ENCODE measurements at regions not wholly inside any gene's neighbourhood (a gene's known extent, or its start where the extent isn't known, plus 50 kb on each side); places are given as distances from the start of the nearest gene placed in this dataset.

DNA sequence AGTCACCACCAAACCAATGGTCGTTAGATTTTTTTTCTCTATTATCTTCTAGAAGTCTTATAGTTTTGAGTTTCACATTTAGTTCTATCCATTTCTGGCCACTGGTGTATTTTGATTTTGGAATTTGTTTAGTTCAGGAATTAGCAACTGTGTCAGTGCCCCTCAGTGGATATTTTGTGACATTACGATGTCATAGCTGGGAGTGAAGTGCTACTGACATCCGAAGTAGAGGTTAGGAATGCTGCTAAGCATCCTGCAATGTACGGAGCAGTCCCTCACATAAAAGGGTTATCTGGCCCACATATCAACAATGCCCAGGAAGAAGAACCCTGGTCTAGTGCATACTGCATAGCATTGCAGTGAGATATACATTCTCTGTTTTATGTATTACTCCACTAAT is 157.4 kb upstream of the RGPD4 start:
- TF ChIP-seq GATA3 (IDR thresholded peaks at IDR 0.05; ENCODE audit: low read depth, low read length) (no peak), GATA2 (IDR thresholded peaks at IDR 0.05; ENCODE audit: low read depth, low read length) (no peak)

DNA sequence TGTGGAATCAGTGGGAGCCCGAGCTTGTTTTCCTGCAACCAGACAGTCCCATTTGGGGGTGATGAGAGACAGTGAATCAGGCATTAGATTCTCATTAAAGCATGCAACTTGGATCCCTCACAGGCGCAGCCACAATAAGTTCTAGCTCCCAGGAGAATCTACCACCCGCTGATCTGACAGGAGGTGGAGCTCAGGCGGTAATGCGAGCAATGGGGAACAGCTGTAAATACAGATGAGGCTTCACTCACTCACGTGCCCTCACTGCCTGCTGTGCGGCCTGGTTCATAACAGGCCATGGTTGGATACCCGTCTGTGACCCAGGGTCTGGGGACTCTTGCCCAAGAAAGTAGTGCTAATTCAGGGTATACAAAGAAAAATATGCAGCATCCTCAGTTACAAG is 144.8 kb upstream of the RGPD4 start:
- TF ChIP-seq GATA3 (IDR thresholded peaks at IDR 0.05; ENCODE audit: low read depth, low read length) (no peak), GATA2 (IDR thresholded peaks at IDR 0.05; ENCODE audit: low read depth, low read length) (no peak)

DNA sequence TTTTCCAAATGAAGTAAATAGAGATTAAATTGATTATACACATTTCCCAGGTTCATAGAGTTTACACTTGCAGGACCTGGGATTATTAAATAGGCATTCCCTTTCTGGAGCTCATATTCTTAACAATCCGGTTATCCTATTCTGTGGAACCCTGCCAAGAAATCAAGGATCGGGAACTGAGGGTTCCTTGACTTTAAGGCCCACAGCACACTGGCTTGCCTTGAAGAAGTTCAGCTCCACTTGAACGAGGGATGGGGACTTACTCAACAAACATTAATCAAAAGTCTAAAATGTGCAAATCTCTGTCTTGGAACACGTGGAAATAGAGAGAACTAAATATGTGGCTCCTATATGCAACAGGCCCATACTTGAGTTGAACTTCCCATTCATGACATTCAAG is 142.3 kb upstream of the RGPD4 start:
- TF ChIP-seq GATA2 (IDR thresholded peaks at IDR 0.05; ENCODE audit: low read depth, low read length) (no peak), GATA3 (IDR thresholded peaks at IDR 0.05; ENCODE audit: low read depth, low read length) (no peak)

DNA sequence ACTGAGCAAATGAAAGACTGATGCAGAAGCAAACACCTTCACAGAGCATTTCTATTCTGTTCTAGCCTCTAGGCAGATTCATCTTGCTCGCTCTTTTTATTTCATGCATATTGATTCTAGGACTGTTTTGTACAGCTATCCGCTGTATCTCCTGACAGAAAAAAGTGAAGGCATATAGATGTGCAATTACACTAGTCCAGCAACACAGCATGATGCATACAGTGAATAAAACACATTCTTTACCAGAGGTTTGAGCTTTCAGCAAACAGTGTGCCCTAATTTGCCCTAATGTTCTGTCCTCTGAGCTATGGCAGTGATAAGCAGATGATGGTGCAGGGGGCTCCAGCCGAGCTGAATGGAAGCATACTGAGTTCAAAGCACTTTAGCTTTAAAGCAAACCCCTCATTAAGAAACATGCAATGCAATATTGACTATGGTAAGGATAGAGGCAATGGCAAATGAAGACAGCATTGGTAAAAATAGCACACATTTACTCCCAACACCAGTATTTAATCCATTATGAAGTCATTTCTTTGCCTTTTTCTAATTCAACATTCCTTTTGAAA is 141.2 kb upstream of the RGPD4 start:
- no peak for TF ChIP-seq GATA2 (IDR thresholded peaks at IDR 0.05; ENCODE audit: low read depth, low read length)
- no peak for TF ChIP-seq GATA3 (IDR thresholded peaks at IDR 0.05; ENCODE audit: low read depth, low read length)

DNA sequence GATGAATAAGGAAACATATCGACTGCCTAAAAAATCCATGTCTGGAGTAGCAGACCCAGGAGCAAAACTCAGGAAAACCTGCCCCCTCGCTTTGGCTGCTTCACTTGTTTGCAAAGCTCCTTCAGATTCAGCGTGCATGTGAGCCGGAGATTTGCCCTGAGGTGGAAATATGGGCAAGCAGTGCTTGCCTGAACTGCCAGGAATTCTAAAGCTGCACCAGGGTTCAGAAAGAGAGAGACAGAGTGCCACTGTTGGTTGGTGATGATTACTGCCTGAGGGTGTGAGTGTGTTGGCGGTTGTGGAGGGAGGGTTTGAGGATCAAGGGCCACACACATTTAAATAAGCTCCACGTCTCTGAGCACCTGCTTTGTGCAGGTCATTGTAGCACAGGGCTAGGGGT is 139.6 kb upstream of the RGPD4 start:
- TF ChIP-seq GATA3 (IDR thresholded peaks at IDR 0.05; ENCODE audit: low read depth, low read length) (no peak), GATA2 (IDR thresholded peaks at IDR 0.05; ENCODE audit: low read depth, low read length) (no peak)

DNA sequence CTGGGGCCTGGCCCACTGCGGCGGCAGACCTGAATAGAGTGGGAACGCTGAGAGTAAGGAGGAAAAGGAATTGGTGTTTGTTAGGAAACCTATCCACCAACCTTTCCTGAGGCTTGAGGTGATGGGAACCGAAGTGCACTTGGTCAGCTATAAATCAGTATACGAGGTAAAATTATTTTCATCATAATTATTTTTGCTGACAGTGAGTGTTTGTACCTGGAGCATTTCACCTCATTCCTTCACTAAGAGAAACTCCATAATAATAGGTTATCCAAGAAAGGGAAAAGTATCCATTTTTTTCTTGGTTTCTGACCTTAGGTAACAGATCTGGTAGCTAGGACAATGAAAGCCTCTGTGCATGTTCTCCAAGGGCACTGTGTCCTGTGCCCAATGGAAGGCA is 138.6 kb upstream of the RGPD4 start:
- no peak for TF ChIP-seq GATA2 (IDR thresholded peaks at IDR 0.05; ENCODE audit: low read depth, low read length)
- TF ChIP-seq GATA3 (IDR thresholded peaks at IDR 0.05; ENCODE audit: low read depth, low read length), result no peak

DNA sequence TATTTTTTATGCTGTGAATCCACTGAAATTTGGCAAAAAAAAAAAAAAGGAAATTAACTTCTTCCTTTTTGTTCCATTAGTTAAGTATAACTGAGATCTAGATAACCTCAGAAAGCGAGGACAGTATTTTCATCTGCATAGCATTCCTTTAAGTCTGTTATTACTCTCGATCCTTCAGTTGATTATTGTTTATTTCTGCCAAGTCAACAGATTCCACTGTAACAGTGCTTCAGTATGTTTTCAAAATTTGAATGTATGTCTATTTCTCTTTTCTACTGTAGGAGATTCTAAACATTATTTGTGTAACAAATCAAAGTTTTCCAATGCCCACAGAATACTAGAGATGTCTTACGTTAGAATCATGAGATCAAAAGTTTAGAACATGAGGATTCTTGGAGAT is 133.1 kb upstream of the RGPD4 start:
- TF ChIP-seq GATA3 (IDR thresholded peaks at IDR 0.05; ENCODE audit: low read depth, low read length) (no peak), GATA2 (IDR thresholded peaks at IDR 0.05; ENCODE audit: low read depth, low read length) (no peak)

DNA sequence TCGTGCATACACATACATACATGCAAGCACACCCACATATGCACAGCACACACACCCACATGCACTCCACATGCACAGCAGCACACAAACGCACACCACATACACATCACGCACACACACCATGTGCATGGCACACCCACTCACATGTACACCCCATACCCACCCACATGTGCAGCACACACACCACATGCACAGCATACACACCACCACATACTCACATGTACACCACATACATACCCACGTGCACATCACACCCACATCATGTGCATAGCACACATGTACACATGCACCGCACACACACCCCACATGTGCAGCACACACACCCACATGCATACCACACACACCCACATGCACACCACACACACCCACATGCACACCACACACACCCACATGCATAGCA is 132.0 kb upstream of the RGPD4 start:
- no peak for TF ChIP-seq GATA2 (IDR thresholded peaks at IDR 0.05; ENCODE audit: low read depth, low read length)
- no peak for TF ChIP-seq GATA3 (IDR thresholded peaks at IDR 0.05; ENCODE audit: low read depth, low read length)

DNA sequence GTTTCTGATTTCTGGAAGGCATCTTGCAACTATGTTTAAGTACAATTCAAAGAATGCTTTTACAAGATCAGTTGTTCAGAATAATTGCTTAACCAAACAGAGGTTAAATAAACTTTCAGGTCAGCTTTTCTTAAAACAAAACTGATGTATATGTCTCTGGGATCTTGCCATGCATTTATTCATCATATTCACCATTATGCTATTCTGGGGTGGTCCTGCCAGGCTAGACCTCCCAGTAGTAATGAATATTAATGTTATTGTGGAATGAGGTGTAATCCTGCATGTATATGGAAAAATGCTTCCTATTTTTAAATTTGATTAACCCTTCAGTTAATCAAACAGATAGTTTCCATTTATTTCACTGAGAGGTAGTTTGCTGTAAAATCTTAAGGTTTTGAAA is 129.3 kb upstream of the RGPD4 start:
- TF ChIP-seq GATA3 (IDR thresholded peaks at IDR 0.05; ENCODE audit: low read depth, low read length), result no peak
- no peak for TF ChIP-seq GATA2 (IDR thresholded peaks at IDR 0.05; ENCODE audit: low read depth, low read length)

DNA sequence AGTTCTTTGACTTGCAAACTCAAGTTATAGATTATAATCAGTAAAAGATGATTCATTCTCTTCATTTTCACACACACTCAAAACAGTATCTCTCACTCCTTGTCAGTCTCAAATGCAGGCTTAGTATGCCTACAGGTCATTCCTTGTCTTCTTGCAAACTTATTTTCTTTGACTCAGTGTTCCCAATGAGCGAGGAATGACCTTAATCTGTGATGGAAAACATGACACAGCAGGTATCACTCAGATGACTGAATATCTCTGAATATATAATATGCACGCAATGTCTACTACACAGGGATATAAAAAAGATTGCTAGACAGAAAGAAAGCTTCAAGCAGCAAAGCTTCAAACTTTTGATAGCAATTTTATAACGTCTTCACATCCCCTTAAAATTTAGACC is 127.8 kb upstream of the RGPD4 start:
- TF ChIP-seq GATA2 (IDR thresholded peaks at IDR 0.05; ENCODE audit: low read depth, low read length) (no peak), GATA3 (IDR thresholded peaks at IDR 0.05; ENCODE audit: low read depth, low read length) (no peak)

DNA sequence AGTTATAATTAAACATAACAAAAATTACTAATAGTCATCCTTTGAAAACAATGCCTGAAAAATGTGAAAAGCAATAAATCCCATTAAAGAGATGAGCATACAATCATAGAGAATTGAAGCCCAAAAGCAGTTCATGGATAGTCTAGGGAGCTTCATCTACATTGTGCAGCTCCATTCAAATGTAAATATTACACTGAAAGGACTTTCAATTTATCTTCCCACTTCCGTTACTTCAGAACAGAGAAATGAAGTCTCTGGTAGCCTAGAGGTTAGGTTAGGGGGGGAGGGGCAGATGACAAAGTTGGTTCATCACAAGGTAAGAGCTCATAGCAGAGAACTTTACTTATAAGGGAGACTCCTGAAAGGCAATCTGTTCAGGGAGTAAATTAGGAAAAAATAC is 126.6 kb upstream of the RGPD4 start:
- no peak for TF ChIP-seq GATA2 (IDR thresholded peaks at IDR 0.05; ENCODE audit: low read depth, low read length)
- no peak for TF ChIP-seq GATA3 (IDR thresholded peaks at IDR 0.05; ENCODE audit: low read depth, low read length)

DNA sequence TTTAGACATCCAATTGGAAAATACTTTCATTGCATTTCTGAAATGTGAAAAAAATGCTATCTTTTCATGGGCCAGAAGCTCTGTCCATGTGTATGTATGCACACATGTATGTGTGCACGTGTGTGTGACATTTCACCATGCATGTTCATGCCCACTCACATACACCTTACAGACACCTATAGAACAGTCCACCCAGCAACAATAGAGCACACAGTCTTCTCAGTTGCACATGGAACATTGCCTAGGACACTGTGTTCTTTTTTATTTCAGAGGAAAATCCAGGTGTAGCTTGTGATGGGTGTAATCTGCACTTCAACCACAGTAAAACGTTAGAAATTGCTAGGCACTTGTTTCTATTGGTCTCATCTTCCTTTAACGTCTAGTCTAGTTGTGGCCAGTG is 114.8 kb upstream of the RGPD4 start:
- TF ChIP-seq GATA2 (IDR thresholded peaks at IDR 0.05; ENCODE audit: low read depth, low read length) (no peak), GATA3 (IDR thresholded peaks at IDR 0.05; ENCODE audit: low read depth, low read length) (no peak)

DNA sequence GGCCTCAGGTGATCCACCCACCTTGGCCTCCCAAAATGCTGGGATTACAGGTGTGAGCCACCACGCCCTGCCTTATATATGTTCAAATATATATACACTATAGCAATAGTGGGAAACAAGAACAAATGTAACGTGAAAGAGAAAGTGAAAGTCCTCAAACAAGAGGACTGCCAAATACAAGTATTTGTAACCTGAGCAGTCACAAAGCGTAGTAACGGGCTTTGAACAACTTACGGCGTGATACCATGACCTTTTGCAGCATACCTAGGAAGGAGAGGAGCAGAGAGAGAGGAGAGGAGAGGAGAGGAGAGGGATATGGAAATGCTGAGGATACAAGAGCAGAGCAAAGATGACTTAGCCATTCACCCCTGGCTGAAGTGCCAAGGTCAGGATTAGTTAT is 113.8 kb upstream of the RGPD4 start:
- TF ChIP-seq GATA3 (IDR thresholded peaks at IDR 0.05; ENCODE audit: low read depth, low read length) (no peak), GATA2 (IDR thresholded peaks at IDR 0.05; ENCODE audit: low read depth, low read length) (no peak)

DNA sequence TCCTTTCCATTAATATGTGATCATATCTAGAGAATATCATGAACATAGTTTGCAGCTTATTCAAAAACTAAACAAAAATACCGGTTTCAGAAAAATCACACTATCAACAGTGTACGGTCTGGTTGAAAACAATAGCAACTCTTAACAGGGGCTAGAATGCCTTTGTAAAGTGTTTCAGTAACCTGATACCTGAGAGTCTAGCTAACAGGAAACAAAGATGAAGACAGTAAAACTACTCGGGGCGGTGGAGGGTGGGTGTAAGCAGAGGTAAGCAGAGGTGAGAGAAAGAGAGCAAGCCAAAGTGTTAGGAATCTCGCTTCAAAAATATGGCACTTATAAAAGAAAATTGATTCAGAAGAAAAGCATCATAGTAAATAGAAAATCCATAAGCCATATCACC is 109.0 kb upstream of the RGPD4 start:
- TF ChIP-seq GATA3 (IDR thresholded peaks at IDR 0.05; ENCODE audit: low read depth, low read length) (no peak), GATA2 (IDR thresholded peaks at IDR 0.05; ENCODE audit: low read depth, low read length) (no peak)

DNA sequence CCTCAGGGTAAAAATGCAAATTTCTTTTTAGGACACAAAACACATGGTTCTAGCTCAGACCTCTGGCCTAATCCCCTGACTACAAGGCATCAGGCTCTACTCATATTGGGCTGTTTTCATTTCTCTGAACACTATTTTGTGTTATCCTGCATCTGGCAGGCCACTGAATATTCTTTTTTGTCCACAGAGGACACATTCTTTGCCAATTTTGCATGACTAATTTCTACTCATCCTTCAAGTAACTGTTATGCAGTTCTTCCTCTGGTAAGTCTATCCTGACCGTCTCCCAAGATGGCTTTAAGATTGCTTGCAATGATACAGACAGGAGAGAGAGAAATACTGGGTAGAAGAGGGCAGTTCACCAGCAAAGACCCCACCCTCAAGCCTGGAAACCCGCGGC is 107.6 kb upstream of the RGPD4 start:
- TF ChIP-seq GATA2 (IDR thresholded peaks at IDR 0.05; ENCODE audit: low read depth, low read length) (no peak), GATA3 (IDR thresholded peaks at IDR 0.05; ENCODE audit: low read depth, low read length) (no peak)

DNA sequence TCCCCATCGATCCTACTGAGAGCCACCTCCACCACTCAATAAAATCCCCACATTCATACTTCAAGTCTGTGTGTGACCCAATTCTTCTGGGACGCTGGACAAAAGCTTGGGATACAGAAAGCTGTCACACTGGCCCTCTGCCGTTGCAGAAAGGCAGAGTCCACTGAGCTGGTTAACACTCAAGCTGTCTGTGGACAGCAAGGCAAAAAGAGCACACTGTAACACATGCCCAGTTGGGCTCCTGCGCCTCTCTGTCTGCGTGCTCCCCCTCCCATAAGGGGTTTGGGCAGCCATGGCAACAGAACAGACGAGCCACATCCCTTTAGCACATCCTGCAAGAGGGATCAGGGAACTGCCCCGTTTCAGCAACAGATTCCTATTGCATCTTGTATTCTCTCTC is 106.9 kb upstream of the RGPD4 start:
- TF ChIP-seq GATA3 (IDR thresholded peaks at IDR 0.05; ENCODE audit: low read depth, low read length) (no peak), GATA2 (IDR thresholded peaks at IDR 0.05; ENCODE audit: low read depth, low read length) (no peak)

All from SH-SY5Y (cell line).